Transverse colon (tissue), 3 donors: ENCODE measurements at regions not wholly inside any gene's neighbourhood (a gene's known extent, or its start where the extent isn't known, plus 50 kb on each side); places are given as distances from the start of the nearest gene placed in this dataset.

ENCODE experiments used
- CTCF ChIP-seq, 5 experiments: fragments of 200-600 bp in 3 of 5; fragments of 450-650 bp in 2 of 5; sonication (generic) in 3 of 5; IDR thresholded peaks; 1 replicate in 2 of 5; 2 replicates in 3 of 5; pipeline ENCODE4 v1.5.1; 2016 to 2017; ENCODE audit warnings: antibody characterized with exemption in 5 of 5, inconsistent platforms in 3 of 5, mild to moderate bottlenecking in 2 of 5, moderate library complexity in 1 of 5
- POLR2A ChIP-seq: fragments of 450-650 bp; IDR thresholded peaks from one replicate; pipeline ENCODE4 v1.6.1; 2016; ENCODE audit warnings: antibody characterized with exemption, mild to moderate bottlenecking, moderate library complexity

GRCh38 chr13:106756446-106756845, 188.5 kb upstream of the ARGLU1 start:
- TF ChIP-seq CTCF (IDR thresholded peaks at IDR 0.05) (no peak), POLR2A (no peak)
